Kidney epithelial cell (primary cell): ENCODE measurements at regions not wholly inside any gene's neighbourhood (a gene's known extent, or its start where the extent isn't known, plus 50 kb on each side); places are given as distances from the start of the nearest gene placed in this dataset.

Experiments
- DNase-seq: peaks from one replicate; pipeline ENCODE4 v3.0.0-alpha.2; 2010; ENCODE audit warnings: low read depth
- H3K27me3 ChIP-seq: 2 replicates; pipeline ENCODE4 v1.6.0; 2011; ENCODE audit warnings: low read length; ENCODE audit not compliant: control insufficient read depth, insufficient read depth
- H3K36me3 ChIP-seq: 2 replicates; pipeline ENCODE4 v1.5.1; 2011; ENCODE audit warnings: low read length; ENCODE audit not compliant: control insufficient read depth, insufficient read depth
- H3K4me3 ChIP-seq: 2 replicates; pipeline ENCODE4 v1.5.1; 2011; ENCODE audit warnings: low read depth, mild to moderate bottlenecking, control low read depth, low read length
- TF ChIP-seq, protein P1 (sequence below): IDR thresholded peaks from 2 replicates; pipeline ENCODE4 v1.5.1; 2011; ENCODE audit warnings: mild to moderate bottlenecking, moderate library complexity, low read length, control low read depth, inconsistent platforms; ENCODE audit not compliant: insufficient read depth, poor library complexity, severe bottlenecking

DNA sequence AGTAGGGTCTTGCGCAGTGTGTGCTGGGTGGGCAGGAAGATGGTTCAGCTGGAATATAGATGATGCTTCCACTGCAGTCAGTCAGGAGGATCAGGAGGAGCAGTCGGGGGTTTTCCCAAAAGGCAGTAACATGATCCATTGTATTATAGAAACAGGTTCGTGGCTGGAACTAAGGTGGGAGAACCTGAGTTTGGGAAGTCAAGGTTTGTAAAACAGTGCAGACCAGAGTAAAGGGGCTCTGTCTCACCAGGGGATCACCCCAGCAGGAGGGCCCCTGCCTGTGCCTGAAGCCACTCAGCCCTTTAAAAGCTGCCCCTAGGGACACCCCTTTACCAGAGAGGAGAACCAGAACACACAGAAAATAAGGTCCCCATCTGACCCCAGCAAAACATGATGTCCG lies 213.4 kb downstream of the AUH start:
- H3K36me3 ChIP-seq, result no peaks in the 10 kb centered on the region
- TF ChIP-seq, protein P1, sequence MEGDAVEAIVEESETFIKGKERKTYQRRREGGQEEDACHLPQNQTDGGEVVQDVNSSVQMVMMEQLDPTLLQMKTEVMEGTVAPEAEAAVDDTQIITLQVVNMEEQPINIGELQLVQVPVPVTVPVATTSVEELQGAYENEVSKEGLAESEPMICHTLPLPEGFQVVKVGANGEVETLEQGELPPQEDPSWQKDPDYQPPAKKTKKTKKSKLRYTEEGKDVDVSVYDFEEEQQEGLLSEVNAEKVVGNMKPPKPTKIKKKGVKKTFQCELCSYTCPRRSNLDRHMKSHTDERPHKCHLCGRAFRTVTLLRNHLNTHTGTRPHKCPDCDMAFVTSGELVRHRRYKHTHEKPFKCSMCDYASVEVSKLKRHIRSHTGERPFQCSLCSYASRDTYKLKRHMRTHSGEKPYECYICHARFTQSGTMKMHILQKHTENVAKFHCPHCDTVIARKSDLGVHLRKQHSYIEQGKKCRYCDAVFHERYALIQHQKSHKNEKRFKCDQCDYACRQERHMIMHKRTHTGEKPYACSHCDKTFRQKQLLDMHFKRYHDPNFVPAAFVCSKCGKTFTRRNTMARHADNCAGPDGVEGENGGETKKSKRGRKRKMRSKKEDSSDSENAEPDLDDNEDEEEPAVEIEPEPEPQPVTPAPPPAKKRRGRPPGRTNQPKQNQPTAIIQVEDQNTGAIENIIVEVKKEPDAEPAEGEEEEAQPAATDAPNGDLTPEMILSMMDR, result no peak
- H3K27me3 ChIP-seq, result no peaks in the 10 kb centered on the region
- no peak overlapping the region for H3K4me3 ChIP-seq
- DNase-seq, result no peak

DNA sequence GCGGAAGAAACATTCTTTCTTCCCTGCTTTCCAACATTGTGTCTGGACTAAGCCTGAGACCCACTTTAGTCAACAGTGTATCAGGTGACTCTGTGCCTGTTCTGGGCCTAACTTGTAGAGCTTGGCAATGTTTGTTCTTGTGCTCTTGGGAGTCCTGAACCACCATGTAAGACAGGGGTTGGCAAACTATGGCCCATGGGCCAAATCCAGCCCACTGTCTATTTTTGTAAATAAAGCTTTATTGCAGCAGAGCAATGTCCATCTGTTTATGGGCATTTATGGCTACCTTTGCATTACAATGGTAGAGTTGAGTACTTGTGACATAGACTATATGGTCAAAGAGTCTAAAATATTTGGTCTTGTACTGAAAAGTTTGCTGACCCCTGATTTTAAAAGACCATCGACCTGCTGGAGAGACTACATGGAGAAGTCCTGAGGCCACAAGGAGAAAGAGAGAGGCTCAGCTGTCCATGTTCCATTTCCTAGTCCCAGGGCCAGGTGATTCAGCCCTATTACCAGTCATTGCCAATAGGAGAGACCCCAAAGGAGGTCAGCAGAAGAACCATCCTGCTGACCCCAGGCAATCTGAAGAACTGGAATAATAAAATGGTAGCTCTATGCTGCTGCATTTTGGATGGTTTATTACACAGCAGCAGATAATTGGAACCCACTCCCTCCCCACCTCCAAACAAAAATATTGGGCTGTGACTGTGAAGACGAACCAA lies 211.3 kb downstream of the AUH start:
- no peak for DNase-seq
- Histone ChIP-seq H3K36me3 (no peaks in the 10 kb centered on the region), H3K27me3 (no peaks in the 10 kb centered on the region), H3K4me3 (no peak overlapping the region)
- TF ChIP-seq, protein P1, result no peak

DNA sequence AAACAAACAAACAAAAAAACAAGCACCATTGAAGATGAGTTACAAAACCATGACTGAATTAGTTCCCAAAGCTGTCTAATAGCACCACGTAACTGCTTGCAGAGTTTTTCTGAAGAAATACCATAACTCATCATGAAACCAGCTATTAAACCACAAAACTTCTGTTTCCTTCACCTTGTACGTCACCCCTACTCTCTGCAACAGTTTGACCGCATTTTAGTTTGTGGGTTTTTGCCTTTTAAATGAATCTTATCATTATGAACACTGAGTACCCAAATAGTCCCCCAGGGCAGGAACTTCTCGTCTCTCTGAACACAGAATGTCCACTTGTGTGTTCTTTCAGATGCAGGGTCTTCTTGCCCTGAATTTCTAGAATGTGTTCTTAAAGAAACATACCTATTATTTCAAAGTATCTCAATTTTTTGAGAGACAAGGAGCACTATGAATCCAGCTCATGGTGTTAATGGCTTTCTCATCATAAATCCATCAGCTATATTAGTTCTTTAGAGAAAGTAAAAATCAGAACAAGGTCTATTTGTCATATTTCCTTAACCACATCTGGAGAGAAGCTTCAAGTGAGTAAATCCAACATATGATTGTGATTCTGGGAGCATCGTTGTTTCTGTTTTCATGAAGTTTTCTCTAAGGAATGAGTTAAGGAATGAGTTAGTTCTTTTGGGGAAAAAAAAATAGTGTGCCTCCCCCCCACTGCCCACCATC lies 210.6 kb downstream of the AUH start:
- no peak overlapping the region for H3K4me3 ChIP-seq
- TF ChIP-seq, protein P1, result no peak
- H3K27me3 ChIP-seq, result no peaks in the 10 kb centered on the region
- H3K36me3 ChIP-seq, result no peaks in the 10 kb centered on the region
- no peak for DNase-seq

DNA sequence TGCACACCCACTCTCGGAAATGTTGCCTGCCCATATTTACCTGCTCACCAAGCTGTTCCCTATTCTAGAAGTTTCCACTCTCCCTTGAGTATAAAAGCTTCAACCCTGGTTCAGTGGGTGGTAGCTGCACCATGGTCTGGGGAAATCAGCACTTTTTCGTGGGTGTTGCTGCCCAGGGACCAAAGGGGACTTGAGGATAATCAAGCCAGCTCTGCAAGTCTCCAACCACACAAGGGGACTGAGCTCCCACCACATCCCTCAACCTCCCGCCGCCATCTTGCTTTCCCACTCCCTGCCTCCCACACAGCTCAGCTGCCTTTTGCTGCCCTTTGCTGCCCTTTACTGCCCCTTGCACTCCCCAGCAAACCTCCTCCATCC lies 210.0 kb downstream of the AUH start:
- TF ChIP-seq, protein P1, result no peak
- Histone ChIP-seq H3K36me3 (no peaks in the 10 kb centered on the region), H3K4me3 (no peak overlapping the region), H3K27me3 (no peaks in the 10 kb centered on the region)
- no peak for DNase-seq

DNA sequence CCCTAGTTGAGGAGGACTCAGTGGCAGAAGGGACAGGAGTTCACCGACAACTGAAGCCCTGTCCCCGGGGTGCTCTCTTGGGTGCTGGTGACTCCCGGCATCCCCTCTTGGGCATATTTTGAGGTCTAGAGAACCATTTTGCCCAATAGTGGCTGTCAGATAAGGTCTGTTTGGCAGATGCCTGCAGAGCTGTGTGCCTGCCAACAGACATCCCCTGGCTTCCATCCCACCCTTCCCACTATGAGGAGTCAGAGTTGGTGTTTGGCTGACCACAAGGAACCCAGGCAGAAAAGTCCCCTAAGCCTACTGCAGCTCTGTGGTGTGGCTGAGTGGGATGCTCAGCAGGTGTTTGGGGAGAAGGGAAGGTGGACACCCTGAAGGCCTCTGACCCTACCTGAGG lies 207.0 kb downstream of the AUH start:
- Histone ChIP-seq H3K36me3 (no peaks in the 10 kb centered on the region), H3K4me3 (no peak overlapping the region), H3K27me3 (no peaks in the 10 kb centered on the region)
- DNase-seq, result no peak
- TF ChIP-seq, protein P1, result no peak
